ENCODE measurements at regions not wholly inside any gene's neighbourhood (a gene's known extent, or its start where the extent isn't known, plus 50 kb on each side); places are given as distances from the start of the nearest gene placed in this dataset.

DNA sequence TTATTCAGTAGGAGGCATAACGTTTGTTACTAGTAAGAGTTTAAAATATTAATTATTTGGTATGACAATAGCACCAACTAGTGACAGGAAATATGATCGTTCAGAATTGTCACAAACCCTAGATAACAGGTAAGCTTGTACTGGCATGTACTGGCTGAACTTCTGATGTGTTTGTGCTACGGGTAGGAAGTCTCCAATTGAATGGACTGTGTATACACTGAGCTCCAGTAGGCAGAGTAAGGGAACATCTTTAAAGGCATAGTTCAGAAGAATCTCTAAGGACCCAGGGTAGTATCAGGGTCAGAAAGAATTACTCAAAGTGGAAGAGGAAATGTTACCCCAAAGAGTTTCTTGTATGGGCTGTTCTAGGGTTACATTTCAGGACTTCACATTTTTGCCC, 230.4 kb downstream of the EDA2R start:
- Mint-ChIP-seq H3K36me3 (ENCODE audit: low read depth) (no peaks in the 10 kb centered on the region), H3K4me3 (no peak overlapping the region), H3K9me3 (no peaks in the 10 kb centered on the region), H3K4me1 (no peaks in the 10 kb centered on the region), H3K27me3 (no peaks in the 10 kb centered on the region), H3K27ac (no peak overlapping the region)
- CTCF ChIA-PET, result no interaction called here
- POLR2A ChIA-PET, result no interaction called here
- ATAC-seq (ENCODE audit: low read depth) (no peak), DNase-seq (no peak)
- intact Hi-C loops (cut with micrococcal nuclease), result loop anchor here (10.0 kb wide), 1 partner anchor 424 kb away; no protein-coding TSS in a partner anchor
- TF ChIP-seq, protein P1, sequence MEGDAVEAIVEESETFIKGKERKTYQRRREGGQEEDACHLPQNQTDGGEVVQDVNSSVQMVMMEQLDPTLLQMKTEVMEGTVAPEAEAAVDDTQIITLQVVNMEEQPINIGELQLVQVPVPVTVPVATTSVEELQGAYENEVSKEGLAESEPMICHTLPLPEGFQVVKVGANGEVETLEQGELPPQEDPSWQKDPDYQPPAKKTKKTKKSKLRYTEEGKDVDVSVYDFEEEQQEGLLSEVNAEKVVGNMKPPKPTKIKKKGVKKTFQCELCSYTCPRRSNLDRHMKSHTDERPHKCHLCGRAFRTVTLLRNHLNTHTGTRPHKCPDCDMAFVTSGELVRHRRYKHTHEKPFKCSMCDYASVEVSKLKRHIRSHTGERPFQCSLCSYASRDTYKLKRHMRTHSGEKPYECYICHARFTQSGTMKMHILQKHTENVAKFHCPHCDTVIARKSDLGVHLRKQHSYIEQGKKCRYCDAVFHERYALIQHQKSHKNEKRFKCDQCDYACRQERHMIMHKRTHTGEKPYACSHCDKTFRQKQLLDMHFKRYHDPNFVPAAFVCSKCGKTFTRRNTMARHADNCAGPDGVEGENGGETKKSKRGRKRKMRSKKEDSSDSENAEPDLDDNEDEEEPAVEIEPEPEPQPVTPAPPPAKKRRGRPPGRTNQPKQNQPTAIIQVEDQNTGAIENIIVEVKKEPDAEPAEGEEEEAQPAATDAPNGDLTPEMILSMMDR (IDR thresholded peaks at IDR 0.05), result no peak

- no peaks in the 10 kb centered on the region for H3K36me3 Mint-ChIP-seq (ENCODE audit: low read depth)
- intact Hi-C loops (cut with micrococcal nuclease), result no loop called here
- POLR2A ChIA-PET, result no interaction called here
- DNase-seq, result no peak
- no peaks in the 10 kb centered on the region for H3K27me3 Mint-ChIP-seq
- no peak overlapping the region for H3K4me3 Mint-ChIP-seq
- no peak for ATAC-seq (ENCODE audit: low read depth)
- TF ChIP-seq, protein P1 (IDR thresholded peaks at IDR 0.05), result no peak
- no peaks in the 10 kb centered on the region for H3K9me3 Mint-ChIP-seq
- H3K27ac Mint-ChIP-seq, result no peak overlapping the region
- H3K4me1 Mint-ChIP-seq, result no peaks in the 10 kb centered on the region
- CTCF ChIA-PET, result interaction anchor here (1.2 kb wide), 1 partner anchor 828 kb away, joined by 4 read pairs; no protein-coding TSS in a partner anchor
Measured at GRCh38 chrX:66410806-66411205, 228.1 kb downstream of the EDA2R start.

All from activated B cell treated with CpG ODN at 0.5 μM for 24 hours (primary cell).